ENCODE measurements at regions not wholly inside any gene's neighbourhood (a gene's known extent, or its start where the extent isn't known, plus 50 kb on each side); places are given as distances from the start of the nearest gene placed in this dataset.
"Not testable (repeated sequence)": the region's sequence is repeated elsewhere in the genome, so short reads cannot be mapped to it uniquely, and the experiment has no call there.

DNA sequence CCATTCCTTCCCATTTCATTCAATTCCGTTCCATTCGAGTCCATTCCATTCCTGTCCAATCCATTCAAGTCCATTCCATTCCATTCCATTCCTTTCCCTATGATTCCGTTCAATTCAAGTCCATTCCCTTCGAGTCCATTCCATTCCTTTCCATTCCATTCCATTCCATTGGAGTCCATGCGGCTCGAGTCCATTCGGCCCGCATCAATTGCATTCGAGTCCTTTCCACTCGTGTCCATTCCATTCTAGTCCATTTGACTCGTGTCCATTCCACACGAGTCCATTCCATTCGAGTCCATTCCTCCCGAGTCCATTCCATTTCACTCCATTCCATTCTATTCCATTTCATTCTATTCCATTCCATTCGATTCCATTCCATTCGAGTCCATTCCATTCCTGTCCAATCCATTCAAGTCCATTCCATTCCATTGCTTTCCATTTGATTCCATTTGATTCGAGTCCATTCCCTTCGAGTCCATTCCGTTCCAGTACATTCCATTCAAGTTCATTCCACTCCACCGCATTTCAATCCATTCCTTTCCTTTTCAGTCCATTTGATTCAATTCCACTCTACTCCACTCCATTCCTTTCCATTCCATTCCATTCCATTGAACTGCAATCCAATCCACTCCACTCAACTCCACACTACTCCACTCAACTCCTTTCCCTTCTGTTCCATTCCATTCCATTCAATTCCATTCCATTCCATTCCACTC lies 2565.9 kb upstream of the TPTE start:
- TF ChIP-seq, protein P1, sequence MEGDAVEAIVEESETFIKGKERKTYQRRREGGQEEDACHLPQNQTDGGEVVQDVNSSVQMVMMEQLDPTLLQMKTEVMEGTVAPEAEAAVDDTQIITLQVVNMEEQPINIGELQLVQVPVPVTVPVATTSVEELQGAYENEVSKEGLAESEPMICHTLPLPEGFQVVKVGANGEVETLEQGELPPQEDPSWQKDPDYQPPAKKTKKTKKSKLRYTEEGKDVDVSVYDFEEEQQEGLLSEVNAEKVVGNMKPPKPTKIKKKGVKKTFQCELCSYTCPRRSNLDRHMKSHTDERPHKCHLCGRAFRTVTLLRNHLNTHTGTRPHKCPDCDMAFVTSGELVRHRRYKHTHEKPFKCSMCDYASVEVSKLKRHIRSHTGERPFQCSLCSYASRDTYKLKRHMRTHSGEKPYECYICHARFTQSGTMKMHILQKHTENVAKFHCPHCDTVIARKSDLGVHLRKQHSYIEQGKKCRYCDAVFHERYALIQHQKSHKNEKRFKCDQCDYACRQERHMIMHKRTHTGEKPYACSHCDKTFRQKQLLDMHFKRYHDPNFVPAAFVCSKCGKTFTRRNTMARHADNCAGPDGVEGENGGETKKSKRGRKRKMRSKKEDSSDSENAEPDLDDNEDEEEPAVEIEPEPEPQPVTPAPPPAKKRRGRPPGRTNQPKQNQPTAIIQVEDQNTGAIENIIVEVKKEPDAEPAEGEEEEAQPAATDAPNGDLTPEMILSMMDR (IDR thresholded peaks at IDR 0.05): not testable (repeated sequence)
- TF ChIP-seq EZH2 (IDR thresholded peaks at IDR 0.05; ENCODE audit: borderline replicate concordance, insufficient read depth, low read depth, low read length, poor library complexity, severe bottlenecking): not testable (repeated sequence)

Measured in B cell (primary cell).